AG04449 (cell line): ENCODE measurements at regions not wholly inside any gene's neighbourhood (a gene's known extent, or its start where the extent isn't known, plus 50 kb on each side); places are given as distances from the start of the nearest gene placed in this dataset.
A peak's percentile ranks its signal among the peaks of the same experiment; 100 is the strongest.
"Not testable (repeated sequence)": the region's sequence is repeated elsewhere in the genome, so short reads cannot be mapped to it uniquely, and the experiment has no call there.

Experiments
- CTCF ChIA-PET: fragments of 350-600 bp; formaldehyde crosslinking; extraction: SDS; loops from one replicate; lab custom pipeline; 2021; ENCODE audit warnings: antibody characterized with exemption; lab: Yijun Ruan, JAX
- POLR2A ChIA-PET: fragments of 400-600, 350-600 bp; formaldehyde crosslinking; extraction: SDS; loops from one replicate; lab custom pipeline; 2020; ENCODE audit warnings: antibody characterized with exemption, inconsistent platforms; lab: Yijun Ruan, JAX
- DNase-seq: peaks from one replicate; pipeline ENCODE4 v3.0.0-alpha.2; 2010; ENCODE audit warnings: low read depth, low spot score
- H3K4me3 ChIP-seq: 2 replicates; pipeline ENCODE4 v1.5.1; 2011; ENCODE audit warnings: low read depth, mild to moderate bottlenecking, control low read depth, low read length
- TF ChIP-seq, protein P1 (sequence below): IDR thresholded peaks from one replicate; pipeline ENCODE4 v1.5.1; 2011; ENCODE audit warnings: mild to moderate bottlenecking, moderate library complexity, low read length, control low read depth, inconsistent platforms; ENCODE audit not compliant: insufficient read depth; ENCODE audit errors: missing control alignments

GRCh38 chrX:129000018-129000417 lies 523.3 kb downstream of the SMARCA1 start:
- no peak for DNase-seq
- ChIA-PET POLR2A (no interaction called here), CTCF (no interaction called here)

GRCh38 chrX:128992107-128992971 lies 531.0 kb downstream of the SMARCA1 start:
- CTCF ChIA-PET = no interaction called here
- H3K4me3 ChIP-seq = no peak overlapping the region
- POLR2A ChIA-PET = no interaction called here
- TF ChIP-seq, protein P1, sequence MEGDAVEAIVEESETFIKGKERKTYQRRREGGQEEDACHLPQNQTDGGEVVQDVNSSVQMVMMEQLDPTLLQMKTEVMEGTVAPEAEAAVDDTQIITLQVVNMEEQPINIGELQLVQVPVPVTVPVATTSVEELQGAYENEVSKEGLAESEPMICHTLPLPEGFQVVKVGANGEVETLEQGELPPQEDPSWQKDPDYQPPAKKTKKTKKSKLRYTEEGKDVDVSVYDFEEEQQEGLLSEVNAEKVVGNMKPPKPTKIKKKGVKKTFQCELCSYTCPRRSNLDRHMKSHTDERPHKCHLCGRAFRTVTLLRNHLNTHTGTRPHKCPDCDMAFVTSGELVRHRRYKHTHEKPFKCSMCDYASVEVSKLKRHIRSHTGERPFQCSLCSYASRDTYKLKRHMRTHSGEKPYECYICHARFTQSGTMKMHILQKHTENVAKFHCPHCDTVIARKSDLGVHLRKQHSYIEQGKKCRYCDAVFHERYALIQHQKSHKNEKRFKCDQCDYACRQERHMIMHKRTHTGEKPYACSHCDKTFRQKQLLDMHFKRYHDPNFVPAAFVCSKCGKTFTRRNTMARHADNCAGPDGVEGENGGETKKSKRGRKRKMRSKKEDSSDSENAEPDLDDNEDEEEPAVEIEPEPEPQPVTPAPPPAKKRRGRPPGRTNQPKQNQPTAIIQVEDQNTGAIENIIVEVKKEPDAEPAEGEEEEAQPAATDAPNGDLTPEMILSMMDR = no peak
- no peak for DNase-seq

More at GRCh38 chrX:129000018-129000417, 523.3 kb downstream of the SMARCA1 start:
- TF ChIP-seq, protein P1 = no peak
- no peak overlapping the region for H3K4me3 ChIP-seq

GRCh38 chrX:128975745-128976144 lies 547.5 kb downstream of the SMARCA1 start:
- TF ChIP-seq, protein P1 = peak; percentile 12
- no peak overlapping the region for H3K4me3 ChIP-seq
- ChIA-PET POLR2A (no interaction called here), CTCF (no interaction called here)
- no peak for DNase-seq

DNA sequence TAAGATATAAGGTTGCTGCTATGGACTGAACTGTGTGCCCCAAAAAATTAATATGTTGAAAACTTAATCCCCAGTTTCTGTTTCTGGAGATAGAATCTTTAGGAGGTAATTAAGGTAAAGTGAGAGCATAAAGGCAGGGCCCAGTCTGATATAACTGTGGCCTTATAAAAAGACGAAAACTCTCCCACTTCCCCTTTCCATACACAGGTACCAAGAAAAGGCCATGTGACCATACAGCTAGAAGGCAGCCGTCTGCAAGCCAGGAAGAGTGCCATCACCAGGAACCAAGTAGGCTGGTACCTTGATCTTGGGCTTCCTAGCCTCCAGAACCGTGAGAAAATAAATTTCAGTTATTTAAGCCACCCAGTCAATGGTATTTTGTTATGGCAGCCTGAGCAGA lies 550.3 kb downstream of the SMARCA1 start:
- no peak overlapping the region for H3K4me3 ChIP-seq
- ChIA-PET POLR2A (no interaction called here), CTCF (no interaction called here)
- no peak for DNase-seq
- TF ChIP-seq, protein P1 = no peak

- POLR2A ChIA-PET = no interaction called here
- CTCF ChIA-PET = no interaction called here
- DNase-seq = no peak
- TF ChIP-seq, protein P1 = no peak
- no peak overlapping the region for H3K4me3 ChIP-seq
These were observed 562.0 kb downstream of the SMARCA1 start for GRCh38 chrX:128961290-128961689.

DNA sequence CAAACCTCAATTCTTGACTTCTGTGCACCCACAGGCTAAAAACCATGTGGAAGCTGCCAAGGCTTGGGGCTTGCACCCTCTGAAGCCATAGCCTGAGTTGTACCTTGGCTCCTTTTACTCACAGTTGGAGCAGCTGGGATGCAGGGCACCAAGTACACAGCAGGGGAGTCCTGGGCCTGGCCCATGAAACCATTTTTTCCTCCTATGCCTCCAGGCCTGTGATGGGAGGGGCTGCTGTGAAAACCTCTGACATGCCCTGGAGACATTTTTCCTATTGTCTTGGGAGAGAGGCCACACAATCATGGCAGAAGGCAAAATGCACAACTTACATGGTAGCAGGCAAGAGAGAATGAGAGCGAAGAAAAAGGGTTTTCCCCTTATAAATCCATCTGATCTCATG lies 568.6 kb downstream of the SMARCA1 start:
- DNase-seq, POLR2A ChIA-PET, CTCF ChIA-PET, H3K4me3 ChIP-seq: not testable (repeated sequence)

GRCh38 chrX:128931071-128931470 lies 592.2 kb downstream of the SMARCA1 start:
- ChIA-PET CTCF (no interaction called here), POLR2A (no interaction called here)
- TF ChIP-seq, protein P1 = no peak
- no peak for DNase-seq
- no peak overlapping the region for H3K4me3 ChIP-seq
